Right atrium auricular region (tissue), 2 donors: ENCODE measurements at regions not wholly inside any gene's neighbourhood (a gene's known extent, or its start where the extent isn't known, plus 50 kb on each side); places are given as distances from the start of the nearest gene placed in this dataset.

ENCODE experiments used
- DNase-seq: peaks from one replicate; pipeline ENCODE4 v3.0.0-alpha.2; 2019; ENCODE audit warnings: low spot score
- H3K27ac ChIP-seq, 2 donors: fragments of 200-600 bp; sonication (generic); 1 replicate in 1 of 2; 2 replicates in 1 of 2; pipeline ENCODE4 v1.5.1; 2016 to 2019
- H3K27me3 ChIP-seq, 2 donors: fragments of 200-600 bp; sonication (generic); one replicate each; pipeline versions ENCODE4 v1.5.1 to v1.6.0; 2017 to 2019
- H3K36me3 ChIP-seq: fragments of 200-600 bp; sonication (generic); one replicate; pipeline ENCODE4 v1.5.1; 2016
- H3K4me1 ChIP-seq, 2 donors: fragments of 200-600 bp; sonication (generic); one replicate each; pipeline versions ENCODE4 v1.5.1 to v1.6.0; 2017 to 2019
- H3K4me3 ChIP-seq, 2 donors: fragments of 200-600 bp; sonication (generic); 1 replicate in 1 of 2; 2 replicates in 1 of 2; pipeline ENCODE4 v1.5.1; 2017 to 2019; ENCODE audit warnings: mild to moderate bottlenecking in 1 of 2, moderate library complexity in 1 of 2
- H3K9me3 ChIP-seq, 2 donors: fragments of 200-600 bp; sonication (generic); one replicate each; pipeline ENCODE4 v1.5.1; 2019
- TF ChIP-seq, protein P1 (sequence below), 2 donors: fragments of 200-600 bp; sonication (generic); IDR thresholded peaks; one replicate each; pipeline ENCODE4 v1.5.1; 2019; ENCODE audit warnings: antibody characterized with exemption in 2 of 2

DNA sequence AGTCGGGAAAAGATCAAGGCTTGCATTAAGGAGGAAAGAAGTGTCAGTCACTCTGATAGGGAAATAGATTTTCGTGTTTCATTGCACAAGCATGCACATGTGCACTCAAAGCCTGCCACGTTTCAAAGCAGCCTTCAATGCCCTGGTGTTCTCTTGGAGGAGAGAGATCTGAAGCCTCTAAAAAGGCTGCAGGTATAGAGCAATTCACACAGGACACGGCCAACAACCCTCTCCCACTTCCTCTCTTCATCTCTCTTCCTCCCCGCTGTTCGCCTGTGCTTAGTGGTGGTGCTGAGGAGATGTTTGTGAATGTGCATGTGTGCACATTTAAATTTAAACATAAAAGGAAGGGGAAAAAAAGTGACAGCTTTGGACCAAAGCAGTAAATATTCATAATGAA is 117.7 kb downstream of the NUF2 start:
- Histone ChIP-seq H3K9me3 (no peaks in the 10 kb centered on the region), H3K27me3 (no peaks in the 10 kb centered on the region), H3K27ac (no peak overlapping the region), H3K36me3 (no peaks in the 10 kb centered on the region), H3K4me3 (no peak overlapping the region), H3K4me1 (no peaks in the 10 kb centered on the region)
- TF ChIP-seq, protein P1, sequence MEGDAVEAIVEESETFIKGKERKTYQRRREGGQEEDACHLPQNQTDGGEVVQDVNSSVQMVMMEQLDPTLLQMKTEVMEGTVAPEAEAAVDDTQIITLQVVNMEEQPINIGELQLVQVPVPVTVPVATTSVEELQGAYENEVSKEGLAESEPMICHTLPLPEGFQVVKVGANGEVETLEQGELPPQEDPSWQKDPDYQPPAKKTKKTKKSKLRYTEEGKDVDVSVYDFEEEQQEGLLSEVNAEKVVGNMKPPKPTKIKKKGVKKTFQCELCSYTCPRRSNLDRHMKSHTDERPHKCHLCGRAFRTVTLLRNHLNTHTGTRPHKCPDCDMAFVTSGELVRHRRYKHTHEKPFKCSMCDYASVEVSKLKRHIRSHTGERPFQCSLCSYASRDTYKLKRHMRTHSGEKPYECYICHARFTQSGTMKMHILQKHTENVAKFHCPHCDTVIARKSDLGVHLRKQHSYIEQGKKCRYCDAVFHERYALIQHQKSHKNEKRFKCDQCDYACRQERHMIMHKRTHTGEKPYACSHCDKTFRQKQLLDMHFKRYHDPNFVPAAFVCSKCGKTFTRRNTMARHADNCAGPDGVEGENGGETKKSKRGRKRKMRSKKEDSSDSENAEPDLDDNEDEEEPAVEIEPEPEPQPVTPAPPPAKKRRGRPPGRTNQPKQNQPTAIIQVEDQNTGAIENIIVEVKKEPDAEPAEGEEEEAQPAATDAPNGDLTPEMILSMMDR (IDR thresholded peaks at IDR 0.05) = no peak
- DNase-seq = no peak

DNA sequence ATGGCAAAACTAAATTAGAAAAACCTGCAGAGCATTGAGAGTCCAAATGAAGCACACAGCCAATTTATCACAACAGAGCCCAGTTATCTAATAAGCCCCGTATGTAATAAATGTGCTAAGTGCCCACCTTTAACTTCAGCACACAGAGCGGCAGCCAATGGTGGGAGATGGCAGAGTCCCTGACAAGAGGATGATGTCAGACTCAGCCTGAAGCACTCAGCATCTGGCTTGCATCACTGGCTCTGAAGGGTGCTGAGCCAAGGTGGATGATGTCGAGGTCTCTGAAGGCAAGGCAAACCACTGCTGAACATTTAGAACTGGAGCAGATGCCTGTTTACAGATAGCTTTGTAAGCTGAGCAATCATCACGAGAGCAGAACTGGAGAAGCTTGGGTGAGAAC is 118.3 kb downstream of the NUF2 start:
- DNase-seq = no peak
- TF ChIP-seq, protein P1 (IDR thresholded peaks at IDR 0.05) = no peak

DNA sequence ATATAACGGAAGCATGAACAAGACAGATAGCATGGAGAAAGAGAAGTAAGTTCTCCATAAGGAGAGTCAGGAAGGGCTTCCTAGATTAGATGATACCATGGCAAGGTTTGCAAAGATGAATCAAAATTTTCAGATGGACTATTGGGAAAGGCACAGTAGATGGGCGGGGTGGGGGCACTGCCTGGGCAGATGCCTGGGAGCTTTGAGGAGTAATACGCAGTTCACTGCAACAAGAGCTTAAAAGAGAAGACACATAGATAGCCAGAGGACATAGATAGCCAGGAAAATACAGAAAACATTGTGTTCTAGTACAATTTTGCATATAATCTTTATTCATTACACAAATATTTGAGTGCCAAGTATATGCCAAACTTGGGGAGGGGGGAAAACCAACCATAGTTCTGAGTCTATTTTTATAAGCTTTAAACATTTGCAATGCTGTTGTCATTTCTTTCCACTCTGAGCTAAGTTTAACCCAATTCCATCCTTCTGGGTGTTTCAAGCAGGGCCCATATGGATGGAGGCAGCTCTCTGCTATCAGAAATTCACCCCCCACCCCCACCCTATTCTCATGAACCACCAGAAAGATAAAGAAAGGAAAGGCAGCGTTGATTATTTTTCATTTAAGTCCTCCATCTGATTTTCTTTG is 120.6 kb downstream of the NUF2 start:
- H3K4me1 ChIP-seq = no peaks in the 10 kb centered on the region
- no peaks in the 10 kb centered on the region for H3K9me3 ChIP-seq
- no peak overlapping the region for H3K4me3 ChIP-seq
- no peak for DNase-seq
- H3K36me3 ChIP-seq = no peaks in the 10 kb centered on the region
- H3K27me3 ChIP-seq = no peaks in the 10 kb centered on the region
- no peak overlapping the region for H3K27ac ChIP-seq
- TF ChIP-seq, protein P1 (IDR thresholded peaks at IDR 0.05) = no peak

More for the DNA sequence above, 118.3 kb downstream of the NUF2 start:
- no peak overlapping the region for H3K4me3 ChIP-seq
- H3K9me3 ChIP-seq = no peaks in the 10 kb centered on the region
- H3K36me3 ChIP-seq = no peaks in the 10 kb centered on the region
- no peaks in the 10 kb centered on the region for H3K27me3 ChIP-seq
- no peaks in the 10 kb centered on the region for H3K4me1 ChIP-seq
- H3K27ac ChIP-seq = no peak overlapping the region

- DNase-seq = no peak
- Histone ChIP-seq H3K36me3 (no peaks in the 10 kb centered on the region), H3K9me3 (no peaks in the 10 kb centered on the region), H3K4me1 (no peaks in the 10 kb centered on the region), H3K4me3 (no peak overlapping the region), H3K27ac (no peak overlapping the region), H3K27me3 (no peaks in the 10 kb centered on the region)
- TF ChIP-seq, protein P1 (IDR thresholded peaks at IDR 0.05) = no peak
Observed at GRCh38 chr1:163442895-163443294, 121.1 kb downstream of the NUF2 start.

- TF ChIP-seq, protein P1 (IDR thresholded peaks at IDR 0.05) = no peak
Observed at GRCh38 chr1:163443863-163444262, 122.1 kb downstream of the NUF2 start.

GRCh38 chr1:163444665-163445064 is 122.9 kb downstream of the NUF2 start:
- no peaks in the 10 kb centered on the region for H3K9me3 ChIP-seq
- TF ChIP-seq, protein P1 (IDR thresholded peaks at IDR 0.05) = no peak
- H3K27ac ChIP-seq = no peak overlapping the region
- H3K36me3 ChIP-seq = no peaks in the 10 kb centered on the region
- H3K4me1 ChIP-seq = no peaks in the 10 kb centered on the region
- no peak for DNase-seq
- H3K4me3 ChIP-seq = no peak overlapping the region
- H3K27me3 ChIP-seq = no peaks in the 10 kb centered on the region

More at GRCh38 chr1:163443863-163444262, 122.1 kb downstream of the NUF2 start:
- H3K36me3 ChIP-seq = no peaks in the 10 kb centered on the region
- no peaks in the 10 kb centered on the region for H3K27me3 ChIP-seq
- DNase-seq = no peak
- no peaks in the 10 kb centered on the region for H3K9me3 ChIP-seq
- H3K27ac ChIP-seq = no peak overlapping the region
- no peaks in the 10 kb centered on the region for H3K4me1 ChIP-seq
- H3K4me3 ChIP-seq = no peak overlapping the region
